Daoy (cell line): ENCODE measurements at regions not wholly inside any gene's neighbourhood (a gene's known extent, or its start where the extent isn't known, plus 50 kb on each side); places are given as distances from the start of the nearest gene placed in this dataset.

Experiments used
- DNase-seq: peaks from one replicate; pipeline ENCODE4 v3.0.0-alpha.2; 2015; ENCODE audit warnings: low read depth

GRCh38 chr5:17761326-17761725, 127.1 kb downstream of the TAF11L14 start:
- DNase-seq = no peak

GRCh38 chr5:17763301-17763700, 129.0 kb downstream of the TAF11L14 start:
- peak; percentile 23 for DNase-seq

- DNase-seq = no peak
These were observed 131.8 kb downstream of the TAF11L14 start for GRCh38 chr5:17766031-17766430.

GRCh38 chr5:17769277-17769676, 135.0 kb downstream of the TAF11L14 start:
- no peak for DNase-seq

GRCh38 chr5:17772232-17772631, 138.0 kb downstream of the TAF11L14 start:
- DNase-seq = no peak

GRCh38 chr5:17785774-17786173, 151.5 kb downstream of the TAF11L14 start:
- no peak for DNase-seq

- no peak for DNase-seq
These were observed 154.1 kb downstream of the TAF11L14 start for GRCh38 chr5:17788351-17788750.

GRCh38 chr5:17794201-17794600, 159.9 kb downstream of the TAF11L14 start:
- no peak for DNase-seq

GRCh38 chr5:17794815-17795214, 160.6 kb downstream of the TAF11L14 start:
- no peak for DNase-seq

GRCh38 chr5:17796142-17796541, 161.9 kb downstream of the TAF11L14 start:
- DNase-seq = no peak

GRCh38 chr5:17796757-17797396, 162.6 kb downstream of the TAF11L14 start:
- DNase-seq = no peak

GRCh38 chr5:17799521-17799920, 165.3 kb downstream of the TAF11L14 start:
- DNase-seq = no peak

- DNase-seq = no peak
These were observed 167.3 kb downstream of the TAF11L14 start for GRCh38 chr5:17801595-17801994.

GRCh38 chr5:17802256-17802655, 168.0 kb downstream of the TAF11L14 start:
- DNase-seq = no peak

- no peak for DNase-seq
These were observed 169.7 kb downstream of the TAF11L14 start for GRCh38 chr5:17803971-17804370.

- DNase-seq = no peak
These were observed 171.1 kb downstream of the TAF11L14 start for GRCh38 chr5:17805227-17805825.

- DNase-seq = no peak
These were observed 172.7 kb downstream of the TAF11L14 start for GRCh38 chr5:17806818-17807468.

GRCh38 chr5:17808566-17808965, 174.3 kb downstream of the TAF11L14 start:
- DNase-seq = no peak

GRCh38 chr5:17810734-17811133, 176.5 kb downstream of the TAF11L14 start:
- DNase-seq = no peak

- DNase-seq = peak; percentile 22
These were observed 179.0 kb downstream of the TAF11L14 start for GRCh38 chr5:17813214-17813613.

- DNase-seq = no peak
These were observed 182.2 kb downstream of the TAF11L14 start for GRCh38 chr5:17816505-17816904.

GRCh38 chr5:17816944-17817343, 182.7 kb downstream of the TAF11L14 start:
- no peak for DNase-seq

- DNase-seq = no peak
These were observed 183.7 kb downstream of the TAF11L14 start for GRCh38 chr5:17817990-17818389.
